WTC11 (cell line): ENCODE measurements at regions not wholly inside any gene's neighbourhood (a gene's known extent, or its start where the extent isn't known, plus 50 kb on each side); places are given as distances from the start of the nearest gene placed in this dataset.

Experiments
- ATAC-seq: fragments of 200-7000 bp; cut with Tn5 transposase; 2 replicates; pipeline ENCODE4 v1.10.0; 2021; ENCODE audit warnings: mild to moderate bottlenecking, moderate library complexity
- CTCF ChIA-PET: fragments of 300-600 bp; sonication (Branson Sonifier 250); formaldehyde crosslinking; loops from one replicate; lab custom pipeline; 2021; ENCODE audit warnings: antibody characterized with exemption; lab: Charles Lee
- POLR2A ChIA-PET: fragments of 350-600 bp; sonication (Branson Sonifier 250); formaldehyde crosslinking; loops from one replicate; lab custom pipeline; 2021; ENCODE audit warnings: antibody characterized with exemption; lab: Charles Lee
- DNase-seq: peaks from one replicate; pipeline ENCODE4 v3.0.0; 2021; ENCODE audit warnings: low spot score
- H3K27ac Mint-ChIP-seq: 2 replicates; pipeline ENCODE4 v1.8.0; 2021; ENCODE audit warnings: mixed read lengths
- H3K27me3 Mint-ChIP-seq: 2 replicates; pipeline ENCODE4 v1.8.0; 2021; ENCODE audit warnings: low read depth, mild to moderate bottlenecking, moderate library complexity, mixed read lengths
- H3K36me3 Mint-ChIP-seq: 2 replicates; pipeline ENCODE4 v1.8.0; 2021; ENCODE audit warnings: mixed read lengths
- H3K4me1 Mint-ChIP-seq: 2 replicates; pipeline ENCODE4 v1.8.0; 2022; ENCODE audit warnings: mixed read lengths
- H3K4me3 Mint-ChIP-seq: 2 replicates; pipeline ENCODE4 v1.8.0; 2021; ENCODE audit warnings: mild to moderate bottlenecking, moderate library complexity, mixed read lengths
- H3K9me3 Mint-ChIP-seq: 2 replicates; pipeline ENCODE4 v1.8.0; 2021; ENCODE audit warnings: mixed read lengths
- AFF4 ChIP-seq: sonication (generic); formaldehyde crosslinking; IDR thresholded peaks from 2 replicates; pipeline ENCODE4 v1.8.1; 2023; ENCODE audit warnings: mild to moderate bottlenecking, missing genetic modification reagents, borderline replicate concordance
- CDX4 ChIP-seq: fragments of 250-450 bp; sonication (Bioruptor Pico); IDR thresholded peaks from 2 replicates; pipeline ENCODE4 v1.9.0; 2021; ENCODE audit warnings: moderate library complexity, mild to moderate bottlenecking, inconsistent platforms, borderline replicate concordance
- CREM ChIP-seq: sonication (generic); formaldehyde crosslinking; IDR thresholded peaks from 2 replicates; pipeline ENCODE4 v1.8.1; 2022; ENCODE audit warnings: mild to moderate bottlenecking, missing genetic modification reagents, moderate library complexity
- E2F1 ChIP-seq: sonication (generic); formaldehyde crosslinking; IDR thresholded peaks from 2 replicates; pipeline ENCODE4 v1.8.0; 2022; ENCODE audit warnings: mild to moderate bottlenecking, missing genetic modification reagents
- E2F4 ChIP-seq: sonication (generic); formaldehyde crosslinking; IDR thresholded peaks from 2 replicates; pipeline ENCODE4 v1.8.1; 2022; ENCODE audit warnings: low read depth, mild to moderate bottlenecking, moderate library complexity, missing genetic modification reagents, borderline replicate concordance
- ELF4 ChIP-seq: sonication (generic); formaldehyde crosslinking; IDR thresholded peaks from 2 replicates; pipeline ENCODE4 v1.8.1; 2022; ENCODE audit warnings: low read depth, mild to moderate bottlenecking, moderate library complexity, missing genetic modification reagents
- EMX1 ChIP-seq: fragments of 250-450 bp; sonication (Bioruptor Pico); IDR thresholded peaks from 2 replicates; pipeline ENCODE4 v1.8.0; 2021; ENCODE audit warnings: mild to moderate bottlenecking
- ESRRA ChIP-seq: sonication (generic); formaldehyde crosslinking; IDR thresholded peaks from 2 replicates; pipeline ENCODE4 v1.8.1; 2022; ENCODE audit warnings: mild to moderate bottlenecking, missing genetic modification reagents, borderline replicate concordance
- FOXK1 ChIP-seq: sonication (generic); formaldehyde crosslinking; IDR thresholded peaks from 2 replicates; pipeline ENCODE4 v1.8.0; 2022; ENCODE audit warnings: mild to moderate bottlenecking, moderate library complexity, missing genetic modification reagents
- MXD4 ChIP-seq: fragments of 250-450 bp; sonication (Bioruptor Pico); IDR thresholded peaks from 2 replicates; pipeline ENCODE4 v1.8.0; 2021; ENCODE audit warnings: mild to moderate bottlenecking, moderate library complexity, borderline replicate concordance
- NR1H2 ChIP-seq: sonication (generic); formaldehyde crosslinking; IDR thresholded peaks from 2 replicates; pipeline ENCODE4 v1.9.0; 2021; ENCODE audit warnings: mild to moderate bottlenecking, moderate library complexity, missing genetic modification reagents
- PRDM15 ChIP-seq: sonication (generic); formaldehyde crosslinking; IDR thresholded peaks from 2 replicates; pipeline ENCODE4 v1.8.0; 2022; ENCODE audit warnings: missing genetic modification reagents
- RELA ChIP-seq: sonication (generic); formaldehyde crosslinking; IDR thresholded peaks from 2 replicates; pipeline ENCODE4 v1.8.1; 2022; ENCODE audit warnings: missing genetic modification reagents, mild to moderate bottlenecking, borderline replicate concordance
- SMAD3 ChIP-seq: sonication (generic); formaldehyde crosslinking; IDR thresholded peaks from 2 replicates; pipeline ENCODE4 v1.8.0; 2022; ENCODE audit warnings: missing genetic modification reagents, mild to moderate bottlenecking, borderline replicate concordance
- STAT6 ChIP-seq: sonication (generic); formaldehyde crosslinking; conservative IDR thresholded peaks from 2 replicates; pipeline ENCODE4 v1.8.1; 2023; ENCODE audit warnings: mild to moderate bottlenecking, low read depth, missing genetic modification reagents, moderate library complexity
- TCF7 ChIP-seq: sonication (generic); formaldehyde crosslinking; IDR thresholded peaks from 2 replicates; pipeline ENCODE4 v1.8.0; 2022; ENCODE audit warnings: mild to moderate bottlenecking, low read depth, missing genetic modification reagents, moderate library complexity
- ZBTB21 ChIP-seq: sonication (generic); formaldehyde crosslinking; IDR thresholded peaks from 2 replicates; pipeline ENCODE4 v1.8.1; 2023; ENCODE audit warnings: mild to moderate bottlenecking, missing genetic modification reagents, borderline replicate concordance
- ZNF396 ChIP-seq: fragments of 250-450 bp; sonication (Bioruptor Pico); IDR thresholded peaks from 2 replicates; pipeline ENCODE4 v1.8.0; 2021; ENCODE audit warnings: mild to moderate bottlenecking, moderate library complexity, borderline replicate concordance

GRCh38 chr10:52464368-52465124, 150.5 kb downstream of the DKK1 start:
- H3K36me3 Mint-ChIP-seq, result no peaks in the 10 kb centered on the region
- POLR2A ChIA-PET, result no interaction called here
- H3K9me3 Mint-ChIP-seq, result no peaks in the 10 kb centered on the region
- 0 out of 2 replicates have a peak, but pooled peaks cover 2% of the 10 kb centered on the region for H3K27me3 Mint-ChIP-seq
- no peak overlapping the region for H3K27ac Mint-ChIP-seq
- no peak overlapping the region for H3K4me3 Mint-ChIP-seq
- TF ChIP-seq ESRRA, result no peak
- no peak for TF ChIP-seq TCF7 (CRISPR knock-in tag)
- no peak for TF ChIP-seq AFF4 (CRISPR knock-in tag)
- no peak for TF ChIP-seq STAT6 (CRISPR knock-in tag)
- TF ChIP-seq FOXK1 (CRISPR knock-in tag), result no peak
- no peak for TF ChIP-seq CDX4 (CRISPR knock-in tag)
- no peak for TF ChIP-seq ZNF396 (CRISPR knock-in tag)
- TF ChIP-seq ZBTB21 (CRISPR knock-in tag), result no peak
- no peak for ATAC-seq
- CTCF ChIA-PET, result interaction anchor here (1.0 to 1.7 kb wide), 4 partner anchors 24 to 157 kb away, joined by 3 to 5 read pairs (median 4); partner anchors contain the start of gene DKK1
- DNase-seq, result no peak
- H3K4me1 Mint-ChIP-seq, result peaks cover 27% of the 10 kb centered on the region

GRCh38 chr10:52465202-52465601, 151.1 kb downstream of the DKK1 start:
- H3K9me3 Mint-ChIP-seq, result no peaks in the 10 kb centered on the region
- CTCF ChIA-PET, result no interaction called here
- H3K27me3 Mint-ChIP-seq, result 0 out of 2 replicates have a peak, but pooled peaks cover 2% of the 10 kb centered on the region
- H3K27ac Mint-ChIP-seq, result no peak overlapping the region
- no peaks in the 10 kb centered on the region for H3K36me3 Mint-ChIP-seq
- no peak for ATAC-seq
- POLR2A ChIA-PET, result no interaction called here
- DNase-seq, result no peak
- peaks cover 34% of the 10 kb centered on the region for H3K4me1 Mint-ChIP-seq
- no peak overlapping the region for H3K4me3 Mint-ChIP-seq
- TF ChIP-seq ELF4 (CRISPR knock-in tag) (no peak), MXD4 (CRISPR knock-in tag) (no peak), EMX1 (no peak), NR1H2 (CRISPR knock-in tag) (no peak), CREM (no peak), E2F1 (no peak), SMAD3 (no peak), ZNF396 (CRISPR knock-in tag) (no peak), PRDM15 (CRISPR knock-in tag) (no peak), RELA (no peak), E2F4 (CRISPR knock-in tag) (no peak)
- TF ChIP-seq, all 79 proteins: peak for 0
